Astrocyte (in vitro differentiated cells and primary cell): ENCODE measurements at regions not wholly inside any gene's neighbourhood (a gene's known extent, or its start where the extent isn't known, plus 50 kb on each side); places are given as distances from the start of the nearest gene placed in this dataset.

ENCODE experiments used
- CTCF ChIP-seq: IDR thresholded peaks from 2 replicates; pipeline ENCODE4 v1.5.1; 2011; ENCODE audit warnings: low read depth, mild to moderate bottlenecking, inconsistent platforms, low read length, moderate library complexity; ENCODE audit not compliant: insufficient read depth
- EZH2 ChIP-seq: IDR thresholded peaks from 2 replicates; pipeline ENCODE4 v1.6.1; 2012; ENCODE audit warnings: mild to moderate bottlenecking, low read length, inconsistent platforms; ENCODE audit not compliant: insufficient read depth

DNA sequence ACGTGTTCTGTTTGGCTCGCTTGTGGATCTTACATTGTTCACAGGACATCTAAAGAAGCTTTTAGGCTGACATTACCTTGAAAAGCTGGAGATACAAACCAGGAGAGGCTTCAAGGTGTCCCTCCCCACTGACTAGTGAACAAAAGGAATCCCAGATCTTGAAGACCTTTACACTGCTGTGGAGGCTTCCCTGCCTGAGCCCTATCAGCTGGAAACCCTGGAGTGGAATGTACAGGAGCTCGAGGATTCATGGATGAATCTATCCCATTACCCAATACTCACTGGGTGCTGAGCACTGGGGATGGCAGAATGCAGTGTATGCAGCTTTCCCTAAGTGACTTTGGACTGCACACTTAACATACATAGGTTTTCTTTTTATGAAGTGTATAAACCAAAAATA, 82.3 kb upstream of the MFGE8 start:
- TF ChIP-seq CTCF = no peak
- no peak for TF ChIP-seq EZH2
